Activated T-helper 9 cell treated with anti-CD3 and anti-CD28 coated beads, Interleukin-2, amount 50 U/mL, for 16 hours (primary cell): ENCODE measurements at regions not wholly inside any gene's neighbourhood (a gene's known extent, or its start where the extent isn't known, plus 50 kb on each side); places are given as distances from the start of the nearest gene placed in this dataset.

Source experiments
- DNase-seq: peaks from one replicate; pipeline ENCODE4 v3.0.0-alpha.2; 2020; ENCODE audit warnings: low read depth

DNA sequence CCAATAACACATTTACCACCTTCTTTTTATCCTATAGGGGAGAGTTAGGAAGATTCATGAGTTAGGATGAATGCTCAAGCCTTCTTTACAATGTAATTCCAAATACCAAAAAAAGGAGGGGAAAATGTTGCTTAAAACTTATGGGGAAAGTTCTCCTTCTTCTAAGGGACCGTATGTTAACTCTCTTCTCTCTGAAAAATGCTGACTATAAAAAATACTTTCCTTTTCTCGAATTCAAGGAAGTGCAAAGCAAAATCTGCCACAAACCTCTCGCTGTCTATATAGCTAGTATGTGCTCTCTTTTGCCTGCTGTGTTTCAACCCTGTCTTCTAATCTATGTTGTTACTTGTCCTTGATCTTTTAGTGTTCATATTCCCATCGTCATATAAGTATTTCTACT is 768.6 kb upstream of the C9orf72 start:
- DNase-seq, result no peak

DNA sequence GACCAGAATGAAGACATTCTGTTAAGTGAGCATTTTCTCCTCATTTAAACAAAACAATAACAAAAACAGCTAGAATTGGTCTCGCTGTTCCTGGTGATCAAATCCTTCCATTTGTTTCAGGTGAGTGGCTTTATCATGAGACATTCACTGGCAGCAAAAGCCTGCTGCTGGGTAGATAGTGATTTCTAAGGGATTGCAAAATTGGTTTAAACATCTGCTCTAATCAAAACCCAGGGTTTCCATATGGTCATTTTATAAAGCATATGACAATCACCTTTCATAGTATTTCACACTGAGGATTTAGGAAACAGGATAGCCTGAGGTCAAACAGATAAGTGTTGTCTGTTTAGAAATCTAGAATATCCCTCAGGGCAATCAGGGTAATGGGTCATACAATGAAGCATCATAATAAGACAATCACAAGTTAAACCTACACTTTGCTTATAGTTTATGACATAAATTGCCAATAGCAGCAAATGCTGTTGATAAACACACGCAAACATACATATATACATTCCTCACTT is 769.6 kb upstream of the C9orf72 start:
- no peak for DNase-seq

DNA sequence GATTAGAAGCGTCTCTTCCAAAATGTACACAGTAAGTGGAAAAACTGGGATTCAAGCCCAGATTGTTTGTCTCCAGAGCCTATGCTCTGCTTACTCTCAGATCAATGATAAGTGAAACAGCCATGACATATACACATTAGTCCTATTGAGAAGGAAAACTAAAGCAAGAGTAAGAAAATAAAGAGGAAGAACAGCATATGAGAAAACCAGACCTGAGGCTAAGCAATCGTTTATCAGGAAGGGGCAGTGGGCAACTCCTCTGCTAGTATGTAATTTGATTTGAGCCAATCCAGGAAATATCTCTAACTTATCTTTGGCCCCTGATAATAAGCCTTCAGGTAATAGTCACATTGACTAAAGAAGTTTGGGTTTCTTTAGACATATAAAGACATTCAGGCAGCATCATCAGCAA is 789.9 kb upstream of the C9orf72 start:
- DNase-seq, result no peak

DNA sequence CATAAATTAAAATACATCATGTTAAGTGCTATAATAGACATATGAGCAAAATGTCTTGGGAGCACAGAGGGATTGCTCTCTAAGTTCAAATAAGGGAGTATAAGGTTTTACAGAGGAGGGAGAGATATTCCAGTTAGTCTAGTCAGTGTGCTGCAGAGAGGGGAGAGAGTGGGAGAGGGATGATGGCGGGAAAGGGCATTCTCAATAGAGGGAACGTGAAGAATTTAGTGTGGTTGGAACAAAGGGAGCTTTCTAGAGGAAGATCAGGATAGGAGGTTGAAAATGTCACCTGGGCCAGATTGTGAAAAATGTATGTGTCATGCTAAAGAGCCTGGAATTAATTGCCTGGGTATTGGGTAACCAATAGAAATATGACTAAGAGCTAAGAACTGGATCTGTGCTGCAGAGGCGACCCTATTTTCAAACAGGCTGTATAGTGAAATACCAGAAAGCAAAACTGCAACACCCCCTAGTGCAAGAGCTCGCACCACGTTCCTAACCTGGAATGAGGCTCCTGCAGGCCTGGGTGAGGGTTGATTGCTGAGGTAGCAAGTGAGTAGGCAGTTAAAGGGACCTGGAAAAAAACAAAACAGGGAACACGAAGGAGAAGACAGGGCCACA is 791.8 kb upstream of the C9orf72 start:
- DNase-seq, result no peak

DNA sequence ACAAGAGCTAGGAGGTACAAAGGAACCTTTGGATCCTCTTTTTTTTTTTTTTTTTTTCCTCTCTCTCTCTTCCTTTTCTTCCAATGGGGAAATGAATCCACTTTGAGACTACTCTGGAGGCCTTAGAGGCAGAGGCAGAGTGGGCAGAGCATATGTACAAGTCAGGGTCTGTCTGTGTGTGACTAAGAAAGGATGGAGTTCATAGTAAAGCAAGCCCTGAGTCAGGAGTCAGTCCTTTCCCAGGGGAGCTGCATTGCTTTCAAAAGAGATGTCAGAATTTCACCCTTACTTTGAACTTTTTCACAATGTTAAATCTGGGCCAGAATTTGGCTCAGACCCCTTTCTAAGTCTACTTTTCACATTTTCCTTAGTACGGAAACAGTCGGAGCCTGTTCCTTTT is 792.4 kb upstream of the C9orf72 start:
- no peak for DNase-seq

DNA sequence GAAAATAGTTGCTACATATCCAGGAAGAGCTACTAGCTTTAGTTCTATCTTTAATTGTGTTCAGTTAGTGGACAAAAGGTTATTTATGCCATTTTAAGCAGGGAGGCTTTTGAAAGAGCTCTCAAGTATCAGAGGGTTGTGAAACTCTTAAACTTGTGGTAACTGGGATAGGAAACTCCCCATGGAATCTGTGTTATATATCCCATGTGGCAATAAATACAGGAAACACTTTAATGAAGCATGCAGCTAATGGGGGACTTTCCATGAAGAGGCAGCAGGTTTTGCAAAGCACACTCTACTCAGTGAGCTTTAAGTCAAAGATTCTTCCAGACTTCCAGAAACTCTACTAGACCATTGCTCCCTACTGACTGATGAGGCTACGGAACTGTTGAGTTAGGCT is 805.0 kb upstream of the C9orf72 start:
- DNase-seq, result no peak

DNA sequence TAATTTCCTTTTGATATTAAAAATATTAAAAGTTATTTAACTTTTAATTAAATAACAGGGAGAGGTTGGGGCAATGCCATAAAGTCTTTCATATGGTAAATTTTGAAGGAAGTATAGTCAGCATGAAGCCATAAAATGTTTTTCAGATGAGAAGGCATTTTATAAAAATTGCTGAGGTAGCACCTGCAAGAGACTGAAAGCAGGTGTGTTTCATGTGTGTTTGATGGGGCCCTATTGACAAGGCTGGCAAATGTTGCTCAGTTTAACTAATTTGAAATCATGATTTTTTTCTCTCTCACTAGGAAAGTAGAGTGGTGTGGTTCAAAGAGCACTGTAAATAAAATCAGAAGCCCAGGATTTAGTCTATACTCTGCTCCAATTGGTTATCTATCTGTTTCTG is 805.8 kb upstream of the C9orf72 start:
- no peak for DNase-seq

DNA sequence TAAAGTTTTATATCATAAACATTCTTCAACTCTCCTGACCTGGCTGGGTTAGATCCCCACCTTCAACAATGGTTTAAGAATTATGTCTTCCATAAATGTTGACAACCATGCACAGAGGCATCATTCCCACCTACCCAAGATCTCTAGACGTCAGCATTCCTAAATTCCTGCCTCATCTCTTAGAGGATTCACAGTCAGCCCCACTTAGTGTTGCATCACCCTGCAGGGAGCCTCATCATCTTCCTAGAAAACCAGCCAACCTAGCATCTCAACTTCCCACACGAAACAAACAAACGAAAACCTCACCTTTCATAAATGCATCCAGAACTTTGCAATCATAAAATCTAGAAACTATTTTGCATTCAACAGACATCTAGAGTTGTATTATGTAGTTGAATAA is 816.1 kb upstream of the C9orf72 start:
- DNase-seq, result no peak

DNA sequence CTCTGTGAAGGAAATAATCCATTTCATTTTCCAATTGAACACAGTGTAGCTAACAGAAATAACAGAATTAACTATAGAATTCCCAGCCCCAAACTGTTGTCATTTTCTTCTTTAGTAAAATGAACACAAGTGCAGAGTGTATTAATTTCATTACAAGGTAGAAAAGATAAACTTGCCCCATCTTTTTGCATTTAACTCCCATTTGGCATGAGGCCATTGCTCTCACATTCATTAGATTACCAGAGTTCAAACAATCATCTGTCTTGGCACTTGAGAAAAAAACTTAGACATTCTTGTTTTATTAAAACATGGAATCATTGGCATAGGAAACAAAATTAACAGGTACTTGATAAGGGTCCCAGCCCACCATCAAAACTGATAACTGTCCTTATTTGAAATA is 821.5 kb upstream of the C9orf72 start:
- DNase-seq, result no peak

DNA sequence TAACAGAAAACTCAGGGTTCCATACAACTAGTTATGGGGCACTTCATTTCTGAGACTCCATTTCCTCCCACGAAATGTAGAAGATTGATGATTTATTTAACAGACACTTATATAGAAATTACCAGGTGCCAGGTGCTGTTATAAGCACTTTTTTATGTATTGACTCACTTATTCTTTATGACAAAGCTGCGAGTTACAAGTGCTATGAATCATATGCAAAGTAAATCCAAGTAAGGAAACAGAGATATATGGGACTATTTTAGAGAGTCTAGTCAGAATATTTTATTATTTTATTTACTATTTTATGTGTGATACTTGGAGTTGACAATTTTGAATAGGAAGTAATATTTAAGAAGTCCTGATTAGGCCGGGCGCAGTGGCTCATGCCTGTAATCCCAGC is 822.8 kb upstream of the C9orf72 start:
- DNase-seq, result no peak

DNA sequence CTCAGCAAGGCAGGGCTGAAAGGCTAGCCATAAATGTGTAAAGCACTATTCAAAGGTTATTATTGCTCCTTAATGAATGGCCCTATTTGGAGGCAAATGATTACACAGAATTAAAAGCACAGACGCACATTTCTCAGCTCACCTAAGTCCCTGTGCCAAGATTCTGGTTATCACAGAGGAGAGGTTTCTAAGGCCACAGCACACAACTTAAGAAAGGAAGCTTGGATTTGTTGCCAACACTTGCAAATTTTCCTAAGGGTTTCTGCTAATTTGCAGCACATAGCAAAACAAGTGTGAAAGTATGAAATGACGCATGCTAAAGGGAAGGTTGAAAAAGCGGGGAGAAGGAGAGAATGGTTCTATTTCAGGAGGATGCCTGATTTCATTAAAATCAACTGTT is 834.1 kb upstream of the C9orf72 start:
- no peak for DNase-seq

DNA sequence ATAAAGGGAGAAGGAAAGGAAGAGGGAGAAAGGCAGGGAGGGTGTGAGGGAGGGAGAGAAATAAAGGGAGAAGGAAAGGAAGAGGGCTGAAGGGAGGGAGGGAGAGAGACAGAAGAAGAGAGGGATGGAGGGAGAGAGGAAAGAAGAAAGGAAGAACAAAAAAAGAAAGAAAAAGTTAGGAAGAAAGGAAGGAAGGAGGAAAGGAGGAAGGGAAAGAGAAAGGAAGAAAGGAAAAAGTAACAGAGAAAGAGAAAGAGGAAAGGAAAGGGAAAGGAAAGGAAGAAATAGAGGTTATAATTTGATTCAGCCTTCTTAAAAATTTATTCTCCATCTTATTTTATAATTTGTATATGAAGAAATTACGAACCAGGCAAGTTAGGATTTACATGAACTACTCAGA is 836.6 kb upstream of the C9orf72 start:
- DNase-seq, result no peak

DNA sequence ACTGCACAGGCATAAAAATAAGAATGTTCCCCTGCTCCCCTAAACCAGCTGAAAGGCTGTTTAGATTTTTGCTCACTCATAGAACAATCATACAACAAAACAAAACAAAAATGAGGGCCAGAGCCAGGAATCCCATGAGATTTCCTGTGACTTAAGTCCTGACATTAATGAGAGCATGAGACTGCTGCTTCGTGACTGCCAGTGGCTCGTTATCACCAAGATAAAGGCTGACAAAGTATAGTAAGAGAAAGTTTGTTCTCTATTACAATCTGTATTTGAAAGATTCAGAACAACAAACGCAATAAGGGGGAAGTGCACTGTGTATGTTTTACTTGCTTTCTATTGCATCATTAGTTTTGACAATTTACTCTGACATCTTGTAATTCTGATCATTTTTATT is 837.1 kb upstream of the C9orf72 start:
- no peak for DNase-seq

DNA sequence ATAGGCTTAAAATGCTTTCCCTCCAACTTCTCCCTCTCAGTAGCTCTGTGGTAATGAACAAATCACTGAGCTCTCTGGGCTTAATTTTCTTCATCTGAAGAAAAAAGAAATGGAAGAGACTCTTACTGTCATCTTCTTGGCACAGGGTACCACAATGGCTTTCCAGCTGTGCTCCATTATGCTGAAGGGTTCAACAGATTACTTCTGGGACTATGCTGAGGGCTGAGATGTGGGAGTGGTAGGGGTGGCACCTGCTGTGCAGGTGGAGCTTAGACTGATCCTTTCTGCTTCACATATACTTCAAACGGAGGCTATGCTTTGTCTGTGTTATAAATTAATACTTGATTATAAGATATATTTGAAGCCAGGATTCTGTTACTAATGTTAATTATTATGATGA is 840.2 kb upstream of the C9orf72 start:
- no peak for DNase-seq

DNA sequence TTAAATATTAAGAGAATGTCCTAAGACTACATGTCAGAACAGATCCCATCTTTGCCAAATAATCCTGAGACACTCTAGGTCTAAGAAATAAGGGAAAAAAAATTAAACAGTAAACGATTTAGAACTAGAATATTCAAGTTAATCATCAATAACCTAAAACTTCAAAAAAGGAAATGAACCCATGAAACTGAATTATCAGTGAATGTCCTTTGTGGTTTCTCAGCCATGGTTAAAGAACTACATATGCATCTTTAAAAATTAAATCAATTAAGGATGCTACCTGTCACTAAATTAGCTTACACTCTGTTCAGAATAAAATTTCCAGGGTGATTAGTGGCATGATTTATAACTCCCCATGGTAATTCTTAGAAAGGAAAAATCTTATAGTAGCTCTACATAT is 850.0 kb upstream of the C9orf72 start:
- DNase-seq, result no peak

DNA sequence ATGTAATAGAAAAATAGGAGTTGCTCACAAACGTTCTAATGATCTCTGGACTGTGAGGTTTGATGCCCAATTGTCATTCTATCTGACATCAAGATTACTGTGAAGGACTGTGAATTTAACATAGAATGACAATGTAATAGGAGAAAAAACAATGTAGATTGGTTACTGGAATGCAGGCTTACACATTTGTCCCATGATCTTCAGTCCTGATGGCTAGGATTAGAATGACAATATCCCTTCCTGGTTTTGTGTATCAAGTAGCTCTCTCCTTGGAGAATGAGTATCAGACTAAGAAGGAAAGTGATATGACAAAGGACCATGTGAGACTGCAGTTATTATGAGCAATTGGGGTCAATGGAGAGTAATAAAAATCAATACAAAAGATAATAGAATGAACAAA is 862.2 kb upstream of the C9orf72 start:
- DNase-seq, result no peak

DNA sequence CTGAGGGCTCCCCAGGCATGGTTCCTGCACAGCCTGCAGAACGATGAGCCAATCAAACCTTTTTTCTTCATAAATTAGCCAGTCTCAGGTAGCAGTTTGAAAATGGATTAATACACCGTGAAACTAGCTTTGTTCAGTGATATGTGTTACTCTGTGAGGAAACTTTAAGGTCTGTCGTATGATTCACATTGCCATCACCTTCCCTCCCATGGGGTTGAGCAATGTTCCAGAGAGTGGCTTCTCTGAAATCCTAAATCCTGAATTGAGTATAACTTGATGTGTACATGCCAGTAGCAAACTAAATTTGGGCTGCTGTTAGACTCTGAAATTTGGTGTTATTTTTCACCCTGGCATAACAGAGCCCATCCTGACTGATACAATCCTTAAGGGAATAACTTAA is 866.4 kb upstream of the C9orf72 start:
- no peak for DNase-seq

DNA sequence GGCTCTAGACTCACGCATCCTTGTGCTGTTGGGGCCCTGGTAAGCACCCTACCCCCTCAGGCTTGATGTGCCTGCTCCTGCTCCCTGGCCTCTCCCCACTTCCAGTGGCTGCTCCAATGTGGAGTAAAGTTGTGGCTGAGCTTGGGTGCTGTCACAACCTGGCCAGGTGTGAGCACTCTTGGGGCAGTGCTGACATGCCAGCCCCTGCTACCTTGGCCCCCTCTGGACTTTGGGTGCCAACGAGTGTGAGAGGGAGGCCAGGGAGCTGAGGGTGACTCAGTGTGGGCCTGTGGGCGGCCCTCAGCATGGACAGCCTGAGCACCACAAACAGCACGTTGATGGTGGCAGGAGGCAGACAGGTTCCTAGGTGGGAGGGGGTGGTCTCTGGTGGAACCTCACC is 870.2 kb upstream of the C9orf72 start:
- DNase-seq, result no peak

DNA sequence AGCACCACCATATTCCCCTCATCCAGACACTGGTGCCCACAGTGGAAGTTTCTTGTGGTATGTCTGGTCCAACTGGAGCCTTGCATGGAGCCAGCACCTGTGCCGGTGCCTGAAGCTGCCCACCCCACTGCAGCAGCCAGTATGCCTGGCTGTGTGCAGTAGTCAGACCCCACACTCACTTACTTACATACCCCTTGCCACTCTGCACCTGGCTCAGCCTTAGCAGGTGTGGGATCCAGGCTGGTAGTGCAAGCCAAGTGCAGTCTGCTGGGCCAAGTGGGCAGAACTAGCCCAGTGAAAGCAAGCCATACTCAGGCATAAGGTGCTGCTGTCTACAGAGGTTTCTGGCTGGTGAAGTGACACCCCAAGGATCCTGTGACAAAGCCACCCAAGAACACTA is 871.4 kb upstream of the C9orf72 start:
- DNase-seq, result no peak

DNA sequence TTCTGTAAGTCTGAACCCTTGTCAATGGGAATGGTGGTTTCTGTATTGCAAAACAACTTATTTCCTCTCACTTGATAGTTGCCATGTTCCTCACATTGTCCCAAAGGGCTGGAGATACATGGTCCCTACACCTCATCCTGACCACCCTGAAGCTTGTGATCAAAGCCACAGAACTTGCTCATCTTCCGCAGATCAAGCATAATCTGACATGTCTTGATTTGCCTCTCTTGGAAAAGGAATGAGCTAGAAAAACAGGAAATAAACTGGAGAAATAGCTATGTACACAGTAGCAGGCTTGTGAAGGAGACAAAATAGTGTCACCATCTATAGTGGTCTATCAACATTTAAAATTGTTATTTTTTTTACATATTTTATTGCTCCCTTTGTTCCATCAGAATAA is 871.9 kb upstream of the C9orf72 start:
- no peak for DNase-seq

DNA sequence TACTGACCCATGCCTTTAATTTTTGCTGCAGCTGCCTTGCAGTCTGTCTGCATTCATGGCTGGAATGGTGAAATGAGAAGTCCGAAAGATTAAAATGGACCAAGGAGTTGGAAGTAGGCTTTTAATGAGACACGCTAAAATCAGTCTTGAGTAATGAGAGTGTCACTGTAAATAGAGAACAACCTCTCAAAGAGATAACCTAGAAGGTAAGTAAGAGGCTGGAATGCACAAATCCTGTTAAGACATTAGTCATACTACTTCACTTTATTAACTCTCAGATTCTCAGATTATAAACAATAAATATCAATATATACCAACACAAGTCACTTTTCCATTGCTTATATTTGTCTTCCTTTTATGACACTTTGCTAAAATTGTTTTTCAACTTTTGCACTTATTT is 880.6 kb upstream of the C9orf72 start:
- DNase-seq, result no peak

DNA sequence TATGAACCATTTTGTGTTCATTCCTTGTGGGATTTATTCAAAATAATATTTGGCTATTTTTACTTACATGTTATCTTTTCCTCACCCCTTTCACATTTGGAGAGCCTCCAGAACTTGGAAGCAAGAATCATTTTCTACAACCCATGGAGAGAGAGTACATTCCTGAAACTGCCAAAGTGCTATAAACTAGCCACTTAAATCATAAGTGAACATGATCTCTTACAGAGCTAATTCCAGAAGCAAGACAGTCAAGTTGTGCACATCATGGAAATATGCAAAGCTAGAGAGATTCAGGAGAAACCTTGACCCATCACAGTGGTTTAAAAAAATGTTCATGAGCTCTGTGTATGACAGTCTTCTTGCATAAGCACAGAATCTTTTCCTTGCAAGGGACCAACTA is 883.6 kb upstream of the C9orf72 start:
- no peak for DNase-seq

DNA sequence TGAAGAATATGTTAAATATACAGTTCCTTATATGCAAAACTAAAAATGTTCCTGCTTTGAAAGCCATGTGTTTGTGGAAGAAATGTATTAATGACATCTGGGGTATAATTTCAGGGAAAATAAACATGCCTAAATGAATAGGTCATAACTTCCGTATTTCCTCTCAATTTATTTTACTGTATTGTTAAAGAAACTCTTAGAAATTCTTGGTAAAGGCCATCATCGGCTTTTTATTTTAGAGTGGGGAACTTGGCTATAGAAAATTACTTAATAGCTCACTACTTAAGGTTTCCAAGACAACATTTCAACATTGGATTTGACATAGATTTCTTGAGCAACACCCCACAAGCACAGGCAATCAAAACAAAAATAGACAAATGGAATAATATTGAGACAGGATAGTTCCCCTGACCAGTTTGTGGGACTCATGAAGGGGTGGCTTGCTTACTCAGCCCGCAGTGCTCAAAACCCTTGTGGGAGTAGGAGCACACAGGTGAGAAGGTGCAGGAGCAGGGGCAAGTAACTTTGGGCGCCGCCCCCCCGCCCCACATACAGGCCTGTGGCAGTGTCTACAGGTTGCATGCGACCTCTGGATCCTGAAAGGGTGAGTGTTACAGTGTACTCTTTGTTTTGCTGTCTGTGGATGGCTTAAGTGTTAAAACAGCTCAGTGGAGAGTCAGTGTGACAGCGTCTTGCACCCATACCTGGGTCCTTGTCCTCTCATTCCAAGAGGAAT is 891.4 kb upstream of the C9orf72 start:
- DNase-seq, result no peak

DNA sequence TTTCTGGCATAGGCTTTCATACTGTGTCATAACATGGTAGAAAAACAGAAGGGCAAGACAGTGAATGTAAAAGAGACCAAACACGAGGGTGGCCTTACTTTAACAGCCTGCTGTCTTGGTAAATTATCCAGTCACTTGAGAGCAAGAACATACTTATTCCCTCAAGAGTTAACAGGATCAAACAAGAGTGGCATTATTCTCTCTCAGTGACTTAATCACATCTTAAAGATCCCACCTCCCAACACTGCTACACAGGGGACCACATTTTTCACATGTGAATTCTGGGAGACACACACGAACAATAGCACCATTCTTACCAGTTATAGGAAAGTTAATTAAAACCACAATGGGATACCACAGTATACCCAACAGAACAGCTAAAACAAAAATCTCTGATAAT is 898.0 kb upstream of the C9orf72 start:
- DNase-seq, result no peak
